ENCODE measurements at regions not wholly inside any gene's neighbourhood (a gene's known extent, or its start where the extent isn't known, plus 50 kb on each side); places are given as distances from the start of the nearest gene placed in this dataset.

GRCh38 chr6:50202766-50203165 lies 153.0 kb upstream of the DEFB112 start:
- no peak for TF ChIP-seq CTCF (IDR thresholded peaks at IDR 0.05)
- TF ChIP-seq POLR2A (IDR thresholded peaks at IDR 0.05), result no peak
- no peak for TF ChIP-seq POLR2AphosphoS5 (IDR thresholded peaks at IDR 0.05)
- no peak for TF ChIP-seq EP300 (IDR thresholded peaks at IDR 0.05; ENCODE audit: low read depth)
